Activated naive CD8-positive, alpha-beta T cell treated with anti-CD3 and anti-CD28 coated beads for 36 hours (primary cell): ENCODE measurements at regions not wholly inside any gene's neighbourhood (a gene's known extent, or its start where the extent isn't known, plus 50 kb on each side); places are given as distances from the start of the nearest gene placed in this dataset.

Experiments
- DNase-seq: peaks from one replicate; pipeline ENCODE4 v3.0.0; 2021
- H3K27ac Mint-ChIP-seq: one replicate; pipeline ENCODE4 v1.8.0; 2022; ENCODE audit warnings: mild to moderate bottlenecking, moderate library complexity, mixed read lengths
- H3K27me3 Mint-ChIP-seq: one replicate; pipeline ENCODE4 v1.8.0; 2022; ENCODE audit warnings: mild to moderate bottlenecking, mixed read lengths
- H3K36me3 Mint-ChIP-seq: one replicate; pipeline ENCODE4 v1.8.0; 2021; ENCODE audit warnings: mild to moderate bottlenecking, mixed read lengths
- H3K4me1 Mint-ChIP-seq: one replicate; pipeline ENCODE4 v1.8.0; 2021; ENCODE audit warnings: mixed read lengths
- H3K4me3 Mint-ChIP-seq: one replicate; pipeline ENCODE4 v1.8.0; 2022; ENCODE audit warnings: mild to moderate bottlenecking, moderate library complexity, mixed read lengths
- H3K9me3 Mint-ChIP-seq: one replicate; pipeline ENCODE4 v1.8.0; 2022; ENCODE audit warnings: mixed read lengths

GRCh38 chr18:29326214-29326613 is 1149.3 kb upstream of the CDH2 start:
- no peaks in the 10 kb centered on the region for H3K27me3 Mint-ChIP-seq
- no peaks in the 10 kb centered on the region for H3K36me3 Mint-ChIP-seq
- no peaks in the 10 kb centered on the region for H3K4me1 Mint-ChIP-seq
- peaks cover 5% of the 10 kb centered on the region for H3K9me3 Mint-ChIP-seq
- H3K4me3 Mint-ChIP-seq = no peak overlapping the region
- DNase-seq = no peak
- H3K27ac Mint-ChIP-seq = no peak overlapping the region

GRCh38 chr18:29321561-29321960 is 1144.6 kb upstream of the CDH2 start:
- Mint-ChIP-seq H3K36me3 (no peaks in the 10 kb centered on the region), H3K4me3 (no peak overlapping the region), H3K4me1 (no peaks in the 10 kb centered on the region), H3K27ac (no peak overlapping the region), H3K9me3 (peaks cover 2% of the 10 kb centered on the region), H3K27me3 (no peaks in the 10 kb centered on the region)
- DNase-seq = no peak

GRCh38 chr18:29313312-29313711 is 1136.4 kb upstream of the CDH2 start:
- Mint-ChIP-seq H3K27ac (no peak overlapping the region), H3K4me3 (no peak overlapping the region), H3K4me1 (no peaks in the 10 kb centered on the region), H3K9me3 (peaks cover 4% of the 10 kb centered on the region), H3K27me3 (no peaks in the 10 kb centered on the region), H3K36me3 (no peaks in the 10 kb centered on the region)
- no peak for DNase-seq

GRCh38 chr18:29311580-29311979 is 1134.7 kb upstream of the CDH2 start:
- H3K36me3 Mint-ChIP-seq = no peaks in the 10 kb centered on the region
- H3K4me1 Mint-ChIP-seq = no peaks in the 10 kb centered on the region
- DNase-seq = no peak
- H3K27ac Mint-ChIP-seq = no peak overlapping the region
- H3K27me3 Mint-ChIP-seq = no peaks in the 10 kb centered on the region
- peaks cover 4% of the 10 kb centered on the region for H3K9me3 Mint-ChIP-seq
- H3K4me3 Mint-ChIP-seq = no peak overlapping the region

- no peak overlapping the region for H3K27ac Mint-ChIP-seq
Observed at GRCh38 chr18:29309366-29309765, 1132.4 kb upstream of the CDH2 start.

GRCh38 chr18:29307982-29308381 is 1131.1 kb upstream of the CDH2 start:
- Mint-ChIP-seq H3K9me3 (peaks cover 8% of the 10 kb centered on the region), H3K27ac (no peak overlapping the region), H3K4me1 (no peaks in the 10 kb centered on the region), H3K36me3 (no peaks in the 10 kb centered on the region), H3K27me3 (no peaks in the 10 kb centered on the region), H3K4me3 (no peak overlapping the region)
- no peak for DNase-seq

More at GRCh38 chr18:29309366-29309765, 1132.4 kb upstream of the CDH2 start:
- Mint-ChIP-seq H3K4me3 (no peak overlapping the region), H3K27me3 (no peaks in the 10 kb centered on the region), H3K4me1 (no peaks in the 10 kb centered on the region), H3K36me3 (no peaks in the 10 kb centered on the region), H3K9me3 (peaks cover 4% of the 10 kb centered on the region)
- no peak for DNase-seq

GRCh38 chr18:29307231-29307630 is 1130.3 kb upstream of the CDH2 start:
- peaks cover 8% of the 10 kb centered on the region for H3K9me3 Mint-ChIP-seq
- no peaks in the 10 kb centered on the region for H3K27me3 Mint-ChIP-seq
- no peak overlapping the region for H3K4me3 Mint-ChIP-seq
- DNase-seq = no peak
- no peak overlapping the region for H3K27ac Mint-ChIP-seq
- no peaks in the 10 kb centered on the region for H3K4me1 Mint-ChIP-seq
- H3K36me3 Mint-ChIP-seq = no peaks in the 10 kb centered on the region

- no peak overlapping the region for H3K4me3 Mint-ChIP-seq
- no peaks in the 10 kb centered on the region for H3K4me1 Mint-ChIP-seq
- H3K9me3 Mint-ChIP-seq = peaks cover 10% of the 10 kb centered on the region
- no peaks in the 10 kb centered on the region for H3K27me3 Mint-ChIP-seq
- DNase-seq = no peak
- no peaks in the 10 kb centered on the region for H3K36me3 Mint-ChIP-seq
- H3K27ac Mint-ChIP-seq = no peak overlapping the region
Observed at GRCh38 chr18:29305516-29305915, 1128.6 kb upstream of the CDH2 start.

GRCh38 chr18:29301048-29301447 is 1124.1 kb upstream of the CDH2 start:
- no peak for DNase-seq
- H3K27me3 Mint-ChIP-seq = no peaks in the 10 kb centered on the region
- H3K4me3 Mint-ChIP-seq = no peak overlapping the region
- no peaks in the 10 kb centered on the region for H3K4me1 Mint-ChIP-seq
- H3K27ac Mint-ChIP-seq = no peak overlapping the region
- peaks cover 13% of the 10 kb centered on the region for H3K9me3 Mint-ChIP-seq
- no peaks in the 10 kb centered on the region for H3K36me3 Mint-ChIP-seq

- DNase-seq = no peak
- Mint-ChIP-seq H3K4me3 (no peak overlapping the region), H3K9me3 (peaks cover 13% of the 10 kb centered on the region), H3K27ac (no peak overlapping the region), H3K27me3 (no peaks in the 10 kb centered on the region), H3K4me1 (no peaks in the 10 kb centered on the region), H3K36me3 (no peaks in the 10 kb centered on the region)
Observed at GRCh38 chr18:29285471-29285870, 1108.5 kb upstream of the CDH2 start.

GRCh38 chr18:29271501-29271900 is 1094.6 kb upstream of the CDH2 start:
- H3K4me1 Mint-ChIP-seq = no peaks in the 10 kb centered on the region
- no peaks in the 10 kb centered on the region for H3K27me3 Mint-ChIP-seq
- H3K4me3 Mint-ChIP-seq = no peak overlapping the region
- H3K36me3 Mint-ChIP-seq = no peaks in the 10 kb centered on the region
- no peak for DNase-seq
- no peak overlapping the region for H3K27ac Mint-ChIP-seq
- peaks cover 6% of the 10 kb centered on the region for H3K9me3 Mint-ChIP-seq

GRCh38 chr18:29259838-29260237 is 1082.9 kb upstream of the CDH2 start:
- no peaks in the 10 kb centered on the region for H3K36me3 Mint-ChIP-seq
- H3K27ac Mint-ChIP-seq = no peak overlapping the region
- no peak overlapping the region for H3K4me3 Mint-ChIP-seq
- DNase-seq = no peak
- H3K27me3 Mint-ChIP-seq = no peaks in the 10 kb centered on the region
- no peaks in the 10 kb centered on the region for H3K4me1 Mint-ChIP-seq
- peaks cover 11% of the 10 kb centered on the region for H3K9me3 Mint-ChIP-seq

- Mint-ChIP-seq H3K4me3 (no peak overlapping the region), H3K4me1 (no peaks in the 10 kb centered on the region), H3K9me3 (peaks cover 5% of the 10 kb centered on the region), H3K27ac (no peak overlapping the region), H3K36me3 (no peaks in the 10 kb centered on the region), H3K27me3 (no peaks in the 10 kb centered on the region)
- no peak for DNase-seq
Observed at GRCh38 chr18:29254123-29254522, 1077.2 kb upstream of the CDH2 start.

- Mint-ChIP-seq H3K36me3 (no peaks in the 10 kb centered on the region), H3K27me3 (no peaks in the 10 kb centered on the region), H3K4me3 (no peak overlapping the region), H3K9me3 (peaks cover 8% of the 10 kb centered on the region), H3K4me1 (no peaks in the 10 kb centered on the region), H3K27ac (no peak overlapping the region)
- DNase-seq = no peak
Observed at GRCh38 chr18:29251681-29252080, 1074.8 kb upstream of the CDH2 start.

GRCh38 chr18:29250843-29251242 is 1073.9 kb upstream of the CDH2 start:
- no peak overlapping the region for H3K4me3 Mint-ChIP-seq
- H3K36me3 Mint-ChIP-seq = no peaks in the 10 kb centered on the region
- no peak for DNase-seq
- no peak overlapping the region for H3K27ac Mint-ChIP-seq
- H3K9me3 Mint-ChIP-seq = peaks cover 11% of the 10 kb centered on the region
- H3K4me1 Mint-ChIP-seq = no peaks in the 10 kb centered on the region
- H3K27me3 Mint-ChIP-seq = no peaks in the 10 kb centered on the region

- Mint-ChIP-seq H3K27me3 (no peaks in the 10 kb centered on the region), H3K4me3 (no peak overlapping the region), H3K4me1 (no peaks in the 10 kb centered on the region), H3K9me3 (peaks cover 13% of the 10 kb centered on the region), H3K27ac (no peak overlapping the region), H3K36me3 (no peaks in the 10 kb centered on the region)
- DNase-seq = no peak
Observed at GRCh38 chr18:29250259-29250658, 1073.3 kb upstream of the CDH2 start.

GRCh38 chr18:29248805-29249204 is 1071.9 kb upstream of the CDH2 start:
- Mint-ChIP-seq H3K27ac (no peak overlapping the region), H3K9me3 (peaks cover 13% of the 10 kb centered on the region), H3K36me3 (no peaks in the 10 kb centered on the region), H3K4me1 (no peaks in the 10 kb centered on the region), H3K4me3 (no peak overlapping the region), H3K27me3 (no peaks in the 10 kb centered on the region)
- DNase-seq = no peak
